ENCODE measurements at regions not wholly inside any gene's neighbourhood (a gene's known extent, or its start where the extent isn't known, plus 50 kb on each side); places are given as distances from the start of the nearest gene placed in this dataset.
"Not testable (repeated sequence)": the region's sequence is repeated elsewhere in the genome, so short reads cannot be mapped to it uniquely, and the experiment has no call there.

DNA sequence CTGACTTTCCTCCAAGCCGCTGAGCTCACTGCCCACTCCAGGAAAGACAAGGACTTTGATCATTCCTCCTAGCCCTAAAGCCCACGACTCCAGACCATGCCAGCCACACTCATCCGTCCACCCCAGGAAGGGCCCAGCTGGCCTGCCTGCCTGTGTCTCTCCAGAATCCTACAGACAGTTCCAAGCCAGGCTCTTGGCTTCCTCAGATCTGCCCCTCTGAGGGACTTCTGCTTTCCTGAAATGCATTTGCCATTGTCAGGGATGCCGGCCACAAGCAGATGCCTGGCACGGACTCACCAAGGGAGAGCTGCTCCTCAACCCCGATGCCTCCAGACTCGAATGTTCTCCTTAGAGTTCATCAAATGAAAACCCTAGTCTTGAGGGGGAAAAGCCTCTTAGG is 155.8 kb downstream of the OAT start:
- no peak for DNase-seq

DNA sequence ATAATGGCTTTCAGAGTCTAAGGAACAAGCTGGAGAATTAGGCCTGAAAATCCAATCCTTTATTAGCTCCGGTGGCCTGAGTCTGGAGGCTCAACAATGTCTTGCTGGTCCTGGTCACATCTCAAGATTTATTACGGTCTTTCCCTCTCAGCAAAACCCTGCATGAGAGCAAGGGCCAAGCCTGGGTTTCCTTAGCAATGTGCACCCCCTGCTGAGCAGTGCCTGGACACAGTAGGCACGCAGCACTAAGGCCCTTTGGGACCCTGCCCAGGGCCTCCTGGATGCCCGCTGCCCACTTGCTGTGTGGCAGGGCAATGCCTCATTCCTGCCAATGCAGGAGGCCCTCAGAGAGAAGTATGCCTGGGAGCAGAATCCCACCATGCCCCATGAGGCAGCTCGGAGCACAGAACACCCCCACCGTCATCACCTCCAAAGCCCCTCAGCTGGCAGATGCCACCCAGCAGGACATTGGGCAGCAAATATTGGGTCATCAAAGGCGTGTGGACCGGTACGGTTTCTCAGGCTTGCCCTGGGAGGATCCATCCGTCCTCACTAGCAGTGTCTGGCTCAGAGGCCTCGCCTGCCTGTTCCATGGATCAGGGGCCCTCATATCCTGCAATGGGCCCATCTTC is 156.4 kb downstream of the OAT start:
- no peak for DNase-seq

DNA sequence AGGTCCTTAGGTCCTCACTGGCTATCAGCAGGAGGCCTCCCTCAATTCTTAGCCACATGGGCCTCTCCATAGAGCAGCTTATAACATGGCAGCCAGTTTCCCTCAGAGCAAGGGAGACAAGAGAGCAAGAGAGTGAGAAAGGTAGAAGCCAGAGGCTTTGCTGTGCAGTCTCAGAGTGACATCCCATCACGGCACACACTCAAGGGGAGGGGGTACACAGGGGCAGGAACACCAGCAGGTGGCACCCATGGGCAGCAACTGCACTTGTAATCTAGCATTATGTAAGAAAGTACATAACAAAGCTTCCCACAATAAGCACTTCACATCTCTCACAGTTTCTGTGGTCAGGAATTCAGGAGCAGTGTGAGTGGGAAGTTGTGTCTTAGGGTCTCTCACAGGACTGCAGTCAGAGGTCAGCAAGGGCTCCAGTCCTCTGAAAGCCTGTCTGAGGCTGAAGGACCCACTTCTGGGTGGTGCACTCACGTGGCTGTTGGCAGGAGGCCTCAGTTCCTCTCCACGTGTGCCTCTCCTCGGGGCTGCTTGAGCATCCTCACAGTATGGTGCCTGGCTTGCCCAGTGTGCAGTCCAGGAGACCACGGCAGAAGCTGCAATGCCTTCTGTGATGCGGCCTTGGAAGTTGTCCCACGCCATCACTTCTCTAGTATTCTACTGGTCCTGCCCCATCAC is 159.4 kb downstream of the OAT start:
- peak; percentile 13 for DNase-seq

DNA sequence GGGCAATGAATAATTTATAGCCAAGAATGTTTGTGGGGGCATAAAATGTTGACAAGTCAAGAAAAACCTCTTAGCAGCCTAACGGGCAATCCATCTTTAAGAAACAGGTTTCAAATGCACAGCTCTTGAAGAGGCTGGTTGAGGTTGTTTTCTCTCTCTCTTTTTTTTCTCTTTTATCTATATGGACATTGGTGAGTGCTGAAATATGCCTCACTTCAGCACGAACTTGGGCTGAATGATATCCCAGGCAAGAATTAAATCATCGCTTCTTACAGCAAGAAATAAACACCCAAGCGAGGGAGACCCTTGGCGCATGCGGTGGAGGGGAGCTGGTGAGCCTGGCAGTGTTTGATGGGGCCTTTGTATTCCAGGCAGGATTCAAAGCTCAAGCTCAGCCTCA is 160.9 kb downstream of the OAT start:
- no peak for DNase-seq

DNA sequence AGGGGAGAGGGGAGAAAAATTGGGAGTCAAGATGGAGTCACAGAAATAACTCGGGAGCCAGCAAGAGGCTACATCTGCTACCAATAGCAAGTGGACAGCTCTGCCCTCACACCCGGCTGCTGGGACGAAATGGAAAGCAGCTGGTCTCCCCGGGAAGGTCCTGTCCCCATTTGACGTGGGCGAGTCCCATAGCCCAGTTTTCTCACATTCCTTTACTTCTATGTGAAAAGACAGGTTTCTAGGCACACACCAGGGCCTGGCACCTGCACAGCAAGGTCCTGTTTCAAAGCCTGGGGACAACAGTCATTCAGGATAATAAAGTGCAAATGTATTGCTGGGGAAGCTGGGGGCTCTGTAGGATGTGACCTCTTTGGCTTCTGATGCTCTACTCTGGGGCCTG is 162.6 kb downstream of the OAT start:
- no peak for DNase-seq

DNA sequence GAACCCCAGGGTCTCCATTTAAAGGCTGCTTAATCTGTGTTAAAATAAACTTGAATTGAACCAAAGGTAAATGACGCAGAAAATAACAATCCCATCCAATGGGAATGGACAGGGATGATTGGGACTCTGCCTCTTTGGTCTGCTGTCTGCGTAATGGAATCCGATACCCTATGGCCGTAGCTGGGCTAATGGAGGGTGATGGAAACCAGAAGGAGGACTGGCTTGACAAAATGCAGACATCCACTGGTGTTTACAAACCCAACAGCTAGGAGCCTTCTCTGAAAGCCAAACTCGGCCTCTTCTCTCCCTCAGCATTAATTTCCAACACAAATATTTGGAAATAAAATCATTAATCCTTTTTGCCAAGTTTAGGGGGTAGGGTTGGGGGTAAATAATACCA is 162.2 kb upstream of the CHST15 start:
- no peak for DNase-seq

DNA sequence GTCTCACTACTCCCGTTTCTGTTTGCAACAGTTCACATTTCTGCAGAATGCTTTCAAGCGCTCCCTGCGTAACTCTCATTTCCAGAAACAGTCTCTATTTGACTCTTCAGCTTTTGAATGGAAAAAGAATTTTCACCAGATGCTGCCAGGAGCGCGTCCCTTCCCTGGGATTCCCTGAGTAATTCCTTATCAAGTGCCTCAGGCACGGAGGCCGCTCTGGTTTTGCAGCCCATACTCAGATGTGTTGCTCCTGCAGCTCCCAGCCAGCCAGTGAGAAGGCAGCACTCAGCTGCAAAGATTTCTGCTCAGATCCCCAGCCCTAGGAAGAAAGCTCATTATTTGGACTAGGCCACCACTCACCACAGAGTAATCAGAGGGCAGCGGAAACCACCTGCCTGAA is 161.1 kb upstream of the CHST15 start:
- no peak for DNase-seq

DNA sequence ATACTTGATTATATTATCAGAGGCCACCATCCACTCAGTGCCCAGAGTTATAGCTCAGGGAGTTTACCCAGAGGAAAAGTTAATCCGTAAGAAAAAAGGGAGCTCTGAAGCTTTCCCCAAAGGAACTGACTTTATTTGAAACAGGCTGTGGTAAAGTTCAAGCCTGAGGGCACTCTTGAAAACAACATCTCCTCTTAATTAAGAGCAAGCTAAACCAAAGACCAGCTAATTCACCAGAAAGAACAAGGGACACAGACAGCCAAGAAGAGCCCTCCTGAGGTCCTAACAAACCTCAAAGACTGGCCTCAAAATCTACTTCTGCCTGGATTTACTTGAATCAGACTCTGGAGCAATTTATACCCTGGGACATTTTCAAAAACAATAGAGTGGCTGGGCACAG is 159.6 kb upstream of the CHST15 start:
- no peak for DNase-seq

DNA sequence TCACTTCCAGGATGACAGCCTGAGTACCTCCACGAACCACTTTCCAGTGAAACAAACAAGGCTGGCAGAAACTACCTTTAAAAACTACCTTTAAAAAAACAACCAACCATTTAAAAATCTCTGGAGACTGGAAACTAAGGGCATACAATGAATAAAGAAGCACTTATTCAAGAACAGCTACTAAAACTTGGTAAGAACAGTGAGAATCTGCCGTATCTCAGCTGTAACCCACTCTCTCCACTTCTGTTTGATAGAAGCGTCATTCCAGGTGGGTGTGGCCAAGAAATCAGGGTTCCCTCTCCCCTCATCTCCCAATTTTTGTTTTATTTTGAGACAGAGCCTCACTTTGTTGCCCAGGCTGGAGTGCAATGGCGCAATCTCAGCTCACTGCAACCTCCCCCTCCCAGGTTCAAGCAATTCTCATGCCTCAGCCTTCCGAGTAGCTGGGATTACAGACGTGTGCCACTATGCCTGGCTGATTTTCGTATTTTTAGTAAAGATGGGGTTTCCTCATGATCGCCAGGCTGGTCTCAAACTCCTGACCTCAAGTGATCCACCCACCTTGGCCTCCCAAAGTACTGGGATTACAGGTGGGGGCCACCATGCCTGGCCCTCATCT is 158.8 kb upstream of the CHST15 start:
- DNase-seq = no peak

DNA sequence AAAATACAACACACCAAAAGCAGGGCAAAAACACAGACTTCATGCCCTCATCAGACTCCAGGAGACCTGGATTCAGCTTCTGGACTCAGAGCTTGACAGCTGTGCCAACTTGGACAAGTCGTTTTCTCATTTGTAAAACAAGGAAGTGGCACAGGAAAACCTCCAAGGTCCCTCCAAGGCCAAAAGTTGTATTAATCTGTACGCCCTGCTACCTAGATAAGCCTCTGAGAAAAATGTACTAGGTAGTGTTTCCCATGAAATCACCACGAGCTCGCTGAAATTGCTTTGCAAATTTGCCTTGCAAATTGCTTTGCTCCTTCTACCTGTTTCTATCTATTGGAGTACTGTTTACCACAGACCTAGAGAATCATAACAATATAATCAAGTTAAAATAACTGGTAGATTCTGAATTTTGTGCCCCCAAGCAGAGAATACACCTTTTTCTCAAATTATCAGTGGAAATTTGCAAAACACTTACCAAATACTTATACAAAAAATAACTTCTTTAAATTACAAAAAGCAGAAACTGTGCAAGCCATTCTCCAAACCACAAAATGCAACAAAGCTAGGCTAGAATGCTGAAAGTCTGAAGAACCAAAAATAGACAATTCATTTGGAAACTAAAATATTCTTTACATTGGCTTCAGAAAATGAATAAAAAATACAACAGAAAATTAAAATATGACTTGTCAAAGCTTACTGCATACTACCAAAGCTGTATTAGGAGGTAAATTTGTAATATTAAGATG is 158.1 kb upstream of the CHST15 start:
- DNase-seq = no peak

DNA sequence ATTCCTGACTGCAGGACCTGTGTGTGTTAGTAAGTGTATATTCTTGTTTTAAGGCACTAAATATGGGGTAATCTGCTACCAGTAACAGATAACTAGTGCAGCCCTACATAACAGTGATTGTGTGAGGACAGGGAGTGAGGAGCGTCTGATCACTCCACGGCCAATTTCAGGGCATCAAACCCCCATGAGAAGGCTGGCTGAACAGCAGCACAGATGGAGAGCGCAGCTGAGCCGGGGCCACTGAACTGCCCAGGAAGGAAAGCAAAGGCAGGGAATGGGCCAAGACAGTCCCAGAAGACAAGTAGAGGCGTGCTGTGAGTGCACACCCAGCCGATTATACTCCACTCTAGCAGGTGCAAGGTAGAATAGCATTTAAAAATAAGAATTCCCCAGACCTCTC is 157.1 kb upstream of the CHST15 start:
- DNase-seq = no peak

DNA sequence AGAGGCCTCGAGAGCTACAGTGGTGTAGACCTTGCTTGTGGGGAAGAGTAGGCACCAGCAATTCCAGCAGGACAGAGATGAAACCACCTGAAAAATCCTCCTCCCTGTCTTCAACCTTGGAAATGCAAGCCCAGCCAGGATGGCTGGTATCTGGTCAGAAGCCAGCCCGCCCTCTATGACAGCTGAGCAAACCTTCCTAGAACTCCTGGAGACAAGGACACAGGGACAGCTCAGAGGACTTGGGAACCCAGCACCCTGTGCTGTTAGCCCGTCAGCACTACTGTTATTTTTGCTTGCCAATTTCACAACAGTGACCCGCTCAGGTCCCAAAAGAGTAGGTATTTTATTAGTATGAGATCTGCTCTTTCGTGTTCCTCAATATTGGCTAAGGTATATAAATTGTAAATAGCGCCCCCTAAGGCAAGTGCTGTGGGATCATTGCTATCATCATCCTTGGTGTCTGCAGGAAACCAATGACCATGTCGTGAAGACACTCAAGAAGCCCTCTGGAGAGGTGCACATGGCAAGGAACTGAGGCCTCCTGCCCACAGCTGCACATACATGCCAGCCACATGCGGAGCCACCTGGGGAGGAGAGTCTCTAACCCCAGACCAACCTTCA is 156.5 kb upstream of the CHST15 start:
- DNase-seq = no peak

DNA sequence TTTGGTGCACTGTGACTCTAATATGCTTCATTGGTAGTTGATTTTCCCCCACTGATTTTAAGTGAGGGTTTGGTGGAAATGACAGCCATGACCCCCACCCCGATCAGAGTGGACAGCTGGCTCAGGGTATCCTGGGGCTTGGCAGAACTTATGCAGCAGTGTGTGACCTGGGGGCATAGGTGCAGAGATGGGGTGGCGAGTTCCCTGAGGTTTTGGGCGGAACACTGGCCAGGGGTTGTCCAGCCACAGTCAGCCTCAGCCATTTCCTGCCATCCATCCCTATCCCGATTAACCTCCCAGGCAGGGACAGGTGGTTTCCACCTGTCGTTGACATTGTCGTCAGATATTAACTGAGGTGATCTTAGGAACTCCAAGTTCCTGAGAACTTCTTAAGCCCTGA is 155.8 kb upstream of the CHST15 start:
- DNase-seq = no peak

DNA sequence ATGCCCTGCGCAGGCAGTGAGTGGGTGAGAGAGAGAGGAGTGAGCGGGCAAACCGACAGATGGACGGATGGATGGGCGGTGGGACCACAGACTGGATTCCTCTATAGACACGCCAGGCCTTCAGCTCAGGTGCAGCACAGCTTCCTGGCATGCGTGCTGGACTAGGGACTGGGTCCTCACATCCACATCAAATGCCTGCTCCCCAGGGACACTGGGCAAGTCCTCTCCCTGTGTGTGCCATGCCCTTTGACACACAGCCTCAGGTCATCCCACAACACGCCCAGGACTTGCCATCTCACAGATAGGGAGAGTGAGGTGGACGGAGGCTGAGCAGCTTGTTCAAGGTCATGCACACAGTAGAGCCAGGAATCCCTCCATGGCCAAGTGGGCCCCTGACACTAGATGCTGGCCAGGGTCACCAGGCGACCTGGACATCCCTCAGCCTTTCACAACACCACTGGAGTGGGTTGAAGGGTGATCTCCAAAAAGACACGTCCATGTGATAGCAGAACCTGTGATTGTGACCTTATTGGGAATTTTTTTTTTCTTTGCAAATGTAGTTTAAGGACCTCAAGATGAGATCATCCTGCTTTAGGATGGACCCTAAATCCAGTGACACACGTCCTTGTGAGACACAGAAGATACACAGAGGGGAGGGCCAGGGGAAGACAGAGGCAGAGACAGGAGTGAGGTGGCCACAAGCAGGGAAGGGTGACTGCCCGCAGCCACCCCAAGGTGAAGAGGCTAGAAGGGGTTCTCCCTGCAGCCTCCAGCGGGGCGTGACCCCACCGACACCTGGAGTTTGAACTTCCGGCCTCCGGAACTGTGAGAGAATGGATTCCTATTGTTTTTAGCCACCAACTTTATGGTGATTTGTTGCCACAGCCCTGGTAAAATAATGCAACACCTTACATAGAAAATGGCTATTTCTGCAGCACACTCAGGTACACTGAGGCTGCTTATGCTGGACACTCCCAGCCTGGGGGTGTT is 155.0 kb upstream of the CHST15 start:
- DNase-seq = no peak

DNA sequence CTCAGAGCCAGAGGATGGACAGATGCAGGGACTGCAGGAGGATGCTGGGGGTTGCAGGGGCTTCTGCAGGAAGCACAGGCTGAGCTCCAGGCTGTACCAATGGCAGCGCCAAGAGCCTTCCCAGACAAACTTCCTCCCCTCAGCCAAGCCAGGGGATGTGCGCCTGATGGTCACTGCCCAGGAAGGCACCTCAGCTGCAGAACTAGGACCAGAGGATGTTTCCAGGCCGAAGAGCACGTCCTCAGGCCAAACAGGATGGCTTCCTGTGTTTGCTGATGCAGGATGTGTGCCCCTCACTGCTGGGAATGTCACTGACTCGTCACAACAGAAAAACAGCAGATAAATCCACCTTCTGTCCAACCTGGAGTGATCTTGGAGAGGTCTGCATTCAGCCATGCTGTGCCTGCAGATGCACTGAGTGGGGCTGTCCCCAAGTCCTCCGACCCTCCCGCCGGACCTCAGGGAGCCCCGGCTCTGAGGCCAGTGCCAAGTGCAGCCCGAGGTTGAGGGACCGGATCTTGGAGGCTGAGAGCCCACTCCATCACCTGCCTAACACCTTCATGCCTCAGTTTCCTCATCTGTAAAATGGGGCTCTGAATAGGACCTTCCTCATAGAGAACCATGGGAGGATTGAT is 152.5 kb upstream of the CHST15 start:
- DNase-seq = no peak

DNA sequence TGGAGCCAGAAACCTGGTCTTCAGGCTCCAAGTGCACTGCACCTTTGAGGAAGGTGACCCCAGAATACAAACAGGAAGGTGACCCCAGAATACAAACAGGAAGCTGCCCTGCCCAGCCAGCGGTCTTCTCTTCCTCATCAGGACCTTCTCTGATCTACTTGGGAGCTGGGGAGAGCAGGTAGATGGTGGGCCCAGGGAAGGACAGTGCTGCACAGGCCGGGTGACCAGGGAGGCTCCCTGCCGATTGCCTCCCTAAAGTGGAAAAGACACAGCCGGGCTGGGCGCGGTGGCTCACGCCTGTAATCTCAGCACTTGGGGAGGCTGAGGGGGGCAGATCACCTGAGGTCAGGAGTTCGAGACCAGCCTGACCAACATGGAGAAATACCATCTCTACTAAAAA is 151.8 kb upstream of the CHST15 start:
- no peak for DNase-seq

DNA sequence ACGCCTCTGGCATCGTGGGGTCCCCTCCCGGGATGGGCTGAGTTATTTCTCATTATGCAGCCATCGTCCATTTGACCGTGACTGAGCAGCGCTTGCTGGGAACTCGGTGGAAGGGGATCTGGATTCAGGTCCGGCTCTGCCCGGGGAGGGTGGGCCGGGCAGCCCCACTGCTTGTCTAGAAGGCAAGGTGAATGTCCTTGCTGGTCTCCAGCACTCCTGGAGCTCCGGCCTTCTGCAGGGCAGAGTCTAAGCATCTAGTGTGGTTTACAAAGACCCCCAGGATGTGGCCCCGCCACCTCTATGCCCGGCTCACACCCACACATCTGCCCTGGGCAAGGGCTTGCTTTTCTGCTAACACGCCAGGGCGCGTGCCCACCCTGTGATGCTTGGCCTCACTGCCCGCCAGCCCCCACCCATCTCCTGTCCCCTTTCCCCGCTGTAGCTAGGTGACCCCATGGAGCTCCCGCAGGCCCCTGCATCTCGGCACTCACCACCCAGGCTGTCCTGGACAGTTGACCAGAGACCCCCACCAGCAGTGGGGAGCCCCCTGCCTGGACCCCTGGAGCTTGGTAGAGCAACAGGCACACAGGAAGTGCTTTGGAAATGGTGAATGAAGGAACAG is 151.0 kb upstream of the CHST15 start:
- DNase-seq = no peak

DNA sequence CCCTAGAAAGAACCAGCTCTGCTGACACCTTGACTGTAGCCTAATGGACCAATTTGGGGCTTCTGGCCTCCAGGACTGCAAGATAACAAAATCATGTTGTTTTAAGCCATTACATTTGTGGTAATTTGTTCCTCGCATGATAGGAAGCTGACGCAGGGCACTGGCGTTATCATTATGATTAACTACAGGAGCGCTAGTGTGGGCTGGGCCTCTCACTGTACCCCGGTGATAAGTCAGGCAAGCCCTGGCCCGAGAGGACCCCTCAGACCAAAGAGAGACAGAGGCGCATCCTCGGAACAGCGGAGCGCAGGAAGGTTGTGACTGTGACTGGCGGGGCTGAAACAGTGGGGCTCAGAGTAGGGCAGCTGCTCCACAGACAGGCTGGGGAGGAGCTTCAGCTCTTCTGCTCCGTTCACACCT is 150.3 kb upstream of the CHST15 start:
- DNase-seq = no peak

DNA sequence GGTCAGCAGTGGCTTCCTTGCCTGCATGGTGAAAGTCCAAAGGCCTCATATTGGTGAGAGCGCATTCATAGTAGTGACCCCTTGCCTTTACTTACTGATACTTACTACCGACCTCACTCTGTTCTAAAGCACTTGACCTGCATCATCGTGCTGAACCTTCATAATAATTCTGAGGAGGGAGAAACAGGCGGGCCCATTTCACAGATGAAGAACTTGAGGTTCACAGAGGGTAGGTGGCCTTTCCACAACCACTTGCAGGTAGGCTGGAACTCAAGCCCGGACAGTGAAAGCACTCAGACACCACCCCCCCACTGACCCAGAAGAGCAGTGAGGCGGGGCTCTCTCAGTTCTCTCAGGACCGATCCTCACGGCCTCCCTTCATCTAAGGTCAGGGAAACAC is 149.4 kb upstream of the CHST15 start:
- no peak for DNase-seq

DNA sequence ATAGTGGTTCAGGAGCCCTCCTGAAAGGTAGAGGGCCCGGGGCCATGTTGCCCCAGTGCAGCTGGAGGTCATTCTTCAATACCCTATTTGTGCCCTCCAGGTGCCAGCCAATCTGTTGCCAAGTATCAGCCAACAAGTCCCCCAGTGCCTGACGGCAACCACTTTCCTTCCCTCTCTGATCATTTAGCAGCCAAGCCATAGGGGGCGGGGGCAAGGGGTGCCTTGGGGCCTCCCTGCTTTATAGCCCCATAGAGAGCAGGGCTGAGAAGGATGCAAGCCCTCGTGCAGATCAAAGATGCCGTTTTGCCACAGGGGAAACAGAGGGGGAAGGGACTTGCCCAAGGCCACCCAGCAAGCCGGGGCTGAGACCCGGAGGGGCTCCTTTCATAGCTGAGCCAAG is 149.0 kb upstream of the CHST15 start:
- no peak for DNase-seq

DNA sequence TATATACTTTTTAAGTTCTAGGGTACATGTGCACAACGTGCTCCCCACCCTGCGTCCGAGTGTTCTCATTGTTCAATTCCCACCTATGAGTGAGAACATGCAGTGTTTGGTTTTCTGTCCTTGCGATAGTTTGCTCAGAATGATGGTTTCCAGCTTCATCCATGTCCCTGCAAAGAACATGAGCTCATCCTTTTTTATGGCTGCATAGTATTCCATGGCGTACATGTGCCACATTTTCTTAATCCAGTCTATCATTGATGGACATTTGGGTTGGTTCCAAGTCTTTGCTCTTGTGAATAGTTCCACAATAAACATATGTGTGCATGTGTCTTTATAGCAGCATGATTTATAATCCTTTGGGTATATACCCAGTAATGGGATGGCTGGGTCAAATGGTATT is 148.1 kb upstream of the CHST15 start:
- DNase-seq = not testable (repeated sequence)

All from activated CD4-positive, alpha-beta T cell treated with anti-CD3 and anti-CD28 coated beads, Interleukin-2, Interleukin-6, amounts not matched to agents 100 ng/mL and 50 ng/mL, durations not matched to agents 16 hours and 8 hours (primary cell).